Stomach (tissue), 8 donors: ENCODE measurements at regions not wholly inside any gene's neighbourhood (a gene's known extent, or its start where the extent isn't known, plus 50 kb on each side); places are given as distances from the start of the nearest gene placed in this dataset.
"Not testable (repeated sequence)": the region's sequence is repeated elsewhere in the genome, so short reads cannot be mapped to it uniquely, and the experiment has no call there.

ENCODE experiments used
- DNase-seq, 2 donors: peaks; one replicate each; pipeline versions ENCODE4 v3.0.0 to v3.0.0-alpha.2; 2013 to 2019
- H3K27ac ChIP-seq, 5 donors: fragments of 200-600 bp in 4 of 5; sonication (generic) in 4 of 5; one replicate each; pipeline ENCODE4 v1.5.1; 2013 to 2019; ENCODE audit warnings: mild to moderate bottlenecking in 1 of 5, moderate library complexity in 1 of 5
- H3K27me3 ChIP-seq, 3 donors: fragments of 200-600 bp; sonication (generic); one replicate each; pipeline ENCODE4 v1.5.1; 2017 to 2019; ENCODE audit warnings: mixed run types in 1 of 3
- H3K36me3 ChIP-seq, 4 donors: fragments of 200-600 bp; sonication (generic); 1 replicate in 3 of 4; 2 replicates in 1 of 4; pipeline ENCODE4 v1.5.1; 2016 to 2019
- H3K4me1 ChIP-seq, 4 donors: fragments of 200-600 bp; sonication (generic); one replicate each; pipeline ENCODE4 v1.5.1; 2016 to 2019
- H3K4me3 ChIP-seq, 4 donors: fragments of 200-600 bp; sonication (generic) in 3 of 4; one replicate each; pipeline ENCODE4 v1.5.1; 2016 to 2019; ENCODE audit warnings: mild to moderate bottlenecking in 1 of 4
- H3K9me3 ChIP-seq, 4 donors: fragments of 200-600 bp; sonication (generic); one replicate each; pipeline ENCODE4 v1.5.1; 2016 to 2019
- CTCF ChIP-seq, 7 experiments: fragments of 450-650 bp in 4 of 7; fragments of 200-600 bp in 3 of 7; sonication (generic) in 3 of 7; IDR thresholded peaks; one replicate each; pipeline ENCODE4 v1.5.1; 2016 to 2019; ENCODE audit warnings: antibody characterized with exemption in 7 of 7, control low read depth in 2 of 7, mild to moderate bottlenecking in 1 of 7
- EP300 ChIP-seq: sonication (generic); formaldehyde crosslinking; IDR thresholded peaks from one replicate; pipeline ENCODE4 v1.6.1; 2017; ENCODE audit warnings: antibody characterized with exemption
- POLR2A ChIP-seq, 4 donors: fragments of 450-650 bp; IDR thresholded peaks; one replicate each; pipeline ENCODE4 v1.6.1; 2016; ENCODE audit warnings: antibody characterized with exemption in 4 of 4, control low read depth in 2 of 4, mild to moderate bottlenecking in 1 of 4, moderate library complexity in 1 of 4
- POLR2AphosphoS5 ChIP-seq, 3 donors: sonication (generic); formaldehyde crosslinking; IDR thresholded peaks; one replicate each; pipeline ENCODE4 v1.6.1; 2016; ENCODE audit warnings: antibody characterized with exemption in 3 of 3
- WGBS, 5 donors: extraction: QIAGEN DNeasy Blood & Tissue Kit in 3 of 5; methylation state at CpG; one replicate each; pipeline versions ENCODE4 v1.1.5 to v1.1.7; 2013 to 2018; 5-methylcytosine and 5-hydroxymethylcytosine counted together
- intact Hi-C: fragments of 100-400 bp; cut with DNase I; formaldehyde crosslinking; loops from one replicate; pipeline ENCODE4 v1.15.1; 2023; ENCODE audit warnings: low total_unique reads
- donor health status: healthy with polysubstance abuse.
- donor health status: Bipolar disorder and iron deficiency.
- donor health status: healthy.

GRCh38 chr2:208686665-208687064 lies 280.1 kb downstream of the PTH2R start:
- H3K27ac ChIP-seq = no peak overlapping the region
- no peak for TF ChIP-seq EP300
- no peaks in the 10 kb centered on the region for H3K36me3 ChIP-seq
- 28 to 50% (median 33%) methylated on average over 1 of the region's 1 CpG for WGBS, 5 donors
- DNase-seq = no peak
- intact Hi-C loops = no loop called here
- H3K27me3 ChIP-seq = no peaks in the 10 kb centered on the region
- no peak overlapping the region for H3K4me3 ChIP-seq
- peaks cover 0 to 29% (median 18%) of the 10 kb centered on the region in 4 donors for H3K9me3 ChIP-seq
- H3K4me1 ChIP-seq = no peaks in the 10 kb centered on the region

GRCh38 chr2:208687720-208688119 lies 281.1 kb downstream of the PTH2R start:
- H3K27ac ChIP-seq, H3K4me1 ChIP-seq, DNase-seq, H3K36me3 ChIP-seq, H3K27me3 ChIP-seq, H3K4me3 ChIP-seq, intact Hi-C loops: not testable (repeated sequence)
- WGBS, 5 donors = 87 to 95% (median 92%) methylated on average over 1 of the region's 1 CpG
- H3K9me3 ChIP-seq = peaks cover 0 to 29% (median 17%) of the 10 kb centered on the region in 4 donors

- TF ChIP-seq EP300 (no peak), POLR2A (IDR thresholded peaks at IDR 0.05) (no peak), POLR2AphosphoS5 (IDR thresholded peaks at IDR 0.05) (no peak), CTCF (IDR thresholded peaks at IDR 0.05) (no peak)
- H3K4me1 ChIP-seq = no peaks in the 10 kb centered on the region
- no peaks in the 10 kb centered on the region for H3K36me3 ChIP-seq
- no peak overlapping the region for H3K4me3 ChIP-seq
- intact Hi-C loops = no loop called here
- H3K9me3 ChIP-seq = no peaks in the 10 kb centered on the region
- no peak overlapping the region for H3K27ac ChIP-seq
- H3K27me3 ChIP-seq = no peaks in the 10 kb centered on the region
- no peak for DNase-seq
Measured at GRCh38 chr2:208698114-208698513, 291.5 kb downstream of the PTH2R start.

- H3K4me3 ChIP-seq = no peak overlapping the region
- no peaks in the 10 kb centered on the region for H3K9me3 ChIP-seq
- no peaks in the 10 kb centered on the region for H3K4me1 ChIP-seq
- WGBS, 5 donors = 49 to 66% (median 53%) methylated on average over 3 of the region's 3 CpGs
- DNase-seq = peak in 1 of 2 donors; percentile 20
- intact Hi-C loops = no loop called here
- TF ChIP-seq EP300 = no peak
- TF ChIP-seq CTCF (IDR thresholded peaks at IDR 0.05) = no peak
- no peak for TF ChIP-seq POLR2AphosphoS5 (IDR thresholded peaks at IDR 0.05)
- TF ChIP-seq POLR2A (IDR thresholded peaks at IDR 0.05) = no peak
- H3K27me3 ChIP-seq = no peaks in the 10 kb centered on the region
- H3K27ac ChIP-seq = no peak overlapping the region
- H3K36me3 ChIP-seq = no peaks in the 10 kb centered on the region
Measured at GRCh38 chr2:208708486-208708885, 301.9 kb downstream of the PTH2R start.

GRCh38 chr2:208711598-208711997 lies 305.0 kb downstream of the PTH2R start:
- DNase-seq = no peak
- no peaks in the 10 kb centered on the region for H3K4me1 ChIP-seq
- H3K27me3 ChIP-seq = no peaks in the 10 kb centered on the region
- no peak overlapping the region for H3K4me3 ChIP-seq
- intact Hi-C loops = no loop called here
- no peaks in the 10 kb centered on the region for H3K36me3 ChIP-seq
- no peaks in the 10 kb centered on the region for H3K9me3 ChIP-seq
- TF ChIP-seq CTCF (IDR thresholded peaks at IDR 0.05) (no peak), POLR2AphosphoS5 (IDR thresholded peaks at IDR 0.05) (no peak), POLR2A (IDR thresholded peaks at IDR 0.05) (no peak), EP300 (no peak)
- no peak overlapping the region for H3K27ac ChIP-seq
